ENCODE measurements at regions not wholly inside any gene's neighbourhood (a gene's known extent, or its start where the extent isn't known, plus 50 kb on each side); places are given as distances from the start of the nearest gene placed in this dataset.

- TF ChIP-seq CTCF (conservative IDR thresholded peaks at IDR 0.05; ENCODE audit: low read length) (no peak), EZH2phosphoT487 (IDR thresholded peaks at IDR 0.05; ENCODE audit: borderline replicate concordance) (no peak)
Observed at GRCh38 chr21:23507501-23507900, 2099.8 kb downstream of the MRPL39 start.

GRCh38 chr21:23496729-23497128 is 2110.6 kb downstream of the MRPL39 start:
- Histone ChIP-seq H3K9me3 (ENCODE audit: insufficient read depth, low read depth, low read length) (no peaks in the 10 kb centered on the region), H3K27me3 (ENCODE audit: insufficient read depth, low read length, poor library complexity, severe bottlenecking) (no peaks in the 10 kb centered on the region), H2AFZ (ENCODE audit: low read length) (no peak overlapping the region), H3K79me2 (ENCODE audit: insufficient read depth, low read length) (no peaks in the 10 kb centered on the region), H3K4me3 (ENCODE audit: low read length, poor library complexity, severe bottlenecking) (no peak overlapping the region), H3F3A (ENCODE audit: low read depth) (no peaks in the 10 kb centered on the region), H3K9ac (ENCODE audit: low read depth, low read length, poor library complexity, severe bottlenecking) (no peak overlapping the region), H3K4me1 (ENCODE audit: insufficient read depth, low read length, poor library complexity, severe bottlenecking) (no peaks in the 10 kb centered on the region), H4K20me1 (ENCODE audit: insufficient read depth, low read length, poor library complexity, severe bottlenecking) (no peaks in the 10 kb centered on the region), H3K9me2 (replicated peaks; ENCODE audit: low read depth, low read length) (no peaks in the 10 kb centered on the region), H3K4me2 (ENCODE audit: low read depth, low read length, poor library complexity, severe bottlenecking) (no peak overlapping the region), H3K36me3 (ENCODE audit: insufficient read depth, low read length) (no peaks in the 10 kb centered on the region)
- no peak for TF ChIP-seq CTCF (conservative IDR thresholded peaks at IDR 0.05; ENCODE audit: low read length)
- no peak for TF ChIP-seq EZH2phosphoT487 (IDR thresholded peaks at IDR 0.05; ENCODE audit: borderline replicate concordance)

More at GRCh38 chr21:23507501-23507900, 2099.8 kb downstream of the MRPL39 start:
- Histone ChIP-seq H4K20me1 (ENCODE audit: insufficient read depth, low read length, poor library complexity, severe bottlenecking) (no peaks in the 10 kb centered on the region), H3K4me2 (ENCODE audit: low read depth, low read length, poor library complexity, severe bottlenecking) (no peak overlapping the region), H3K36me3 (ENCODE audit: insufficient read depth, low read length) (no peaks in the 10 kb centered on the region), H3K9me3 (ENCODE audit: insufficient read depth, low read depth, low read length) (no peaks in the 10 kb centered on the region), H3K27me3 (ENCODE audit: insufficient read depth, low read length, poor library complexity, severe bottlenecking) (no peaks in the 10 kb centered on the region), H3F3A (ENCODE audit: low read depth) (no peaks in the 10 kb centered on the region), H3K4me3 (ENCODE audit: low read length, poor library complexity, severe bottlenecking) (no peak overlapping the region), H3K4me1 (ENCODE audit: insufficient read depth, low read length, poor library complexity, severe bottlenecking) (no peaks in the 10 kb centered on the region), H3K79me2 (ENCODE audit: insufficient read depth, low read length) (no peaks in the 10 kb centered on the region), H3K9ac (ENCODE audit: low read depth, low read length, poor library complexity, severe bottlenecking) (no peak overlapping the region), H2AFZ (ENCODE audit: low read length) (no peak overlapping the region), H3K9me2 (replicated peaks; ENCODE audit: low read depth, low read length) (no peaks in the 10 kb centered on the region)

GRCh38 chr21:23488245-23488644 is 2119.0 kb downstream of the MRPL39 start:
- Histone ChIP-seq H4K20me1 (ENCODE audit: insufficient read depth, low read length, poor library complexity, severe bottlenecking) (no peaks in the 10 kb centered on the region), H3K36me3 (ENCODE audit: insufficient read depth, low read length) (no peaks in the 10 kb centered on the region), H3K9ac (ENCODE audit: low read depth, low read length, poor library complexity, severe bottlenecking) (no peak overlapping the region), H3K9me2 (replicated peaks; ENCODE audit: low read depth, low read length) (no peaks in the 10 kb centered on the region), H3K9me3 (ENCODE audit: insufficient read depth, low read depth, low read length) (no peaks in the 10 kb centered on the region), H3K27me3 (ENCODE audit: insufficient read depth, low read length, poor library complexity, severe bottlenecking) (no peaks in the 10 kb centered on the region), H3K4me3 (ENCODE audit: low read length, poor library complexity, severe bottlenecking) (no peak overlapping the region), H3K4me2 (ENCODE audit: low read depth, low read length, poor library complexity, severe bottlenecking) (no peak overlapping the region), H2AFZ (ENCODE audit: low read length) (no peak overlapping the region), H3F3A (ENCODE audit: low read depth) (no peaks in the 10 kb centered on the region), H3K79me2 (ENCODE audit: insufficient read depth, low read length) (no peaks in the 10 kb centered on the region), H3K4me1 (ENCODE audit: insufficient read depth, low read length, poor library complexity, severe bottlenecking) (no peaks in the 10 kb centered on the region)
- no peak for TF ChIP-seq EZH2phosphoT487 (IDR thresholded peaks at IDR 0.05; ENCODE audit: borderline replicate concordance)
- TF ChIP-seq CTCF (conservative IDR thresholded peaks at IDR 0.05; ENCODE audit: low read length) = no peak

All from Loucy (cell line).